ENCODE measurements at regions not wholly inside any gene's neighbourhood (a gene's known extent, or its start where the extent isn't known, plus 50 kb on each side); places are given as distances from the start of the nearest gene placed in this dataset.

DNA sequence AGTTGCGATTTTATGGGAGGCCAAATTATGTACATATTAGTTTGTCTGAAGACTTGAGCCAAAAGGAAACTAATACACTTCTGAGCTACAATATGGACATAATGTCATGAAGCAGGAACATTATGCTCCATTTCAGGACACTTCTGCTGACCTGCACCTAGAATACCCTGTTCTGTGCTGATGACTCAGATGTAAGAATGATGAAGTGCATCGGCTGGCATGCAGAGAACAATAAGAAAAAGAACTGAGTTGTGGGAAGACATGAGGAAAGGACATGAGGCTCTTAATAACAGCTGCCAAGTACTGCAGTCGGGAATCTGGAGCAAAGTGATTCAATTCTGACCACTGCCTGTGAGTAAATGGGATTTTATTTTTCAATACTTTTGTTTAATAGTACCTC is 192.9 kb upstream of the VSTM2A start:
- TF ChIP-seq, protein P1, sequence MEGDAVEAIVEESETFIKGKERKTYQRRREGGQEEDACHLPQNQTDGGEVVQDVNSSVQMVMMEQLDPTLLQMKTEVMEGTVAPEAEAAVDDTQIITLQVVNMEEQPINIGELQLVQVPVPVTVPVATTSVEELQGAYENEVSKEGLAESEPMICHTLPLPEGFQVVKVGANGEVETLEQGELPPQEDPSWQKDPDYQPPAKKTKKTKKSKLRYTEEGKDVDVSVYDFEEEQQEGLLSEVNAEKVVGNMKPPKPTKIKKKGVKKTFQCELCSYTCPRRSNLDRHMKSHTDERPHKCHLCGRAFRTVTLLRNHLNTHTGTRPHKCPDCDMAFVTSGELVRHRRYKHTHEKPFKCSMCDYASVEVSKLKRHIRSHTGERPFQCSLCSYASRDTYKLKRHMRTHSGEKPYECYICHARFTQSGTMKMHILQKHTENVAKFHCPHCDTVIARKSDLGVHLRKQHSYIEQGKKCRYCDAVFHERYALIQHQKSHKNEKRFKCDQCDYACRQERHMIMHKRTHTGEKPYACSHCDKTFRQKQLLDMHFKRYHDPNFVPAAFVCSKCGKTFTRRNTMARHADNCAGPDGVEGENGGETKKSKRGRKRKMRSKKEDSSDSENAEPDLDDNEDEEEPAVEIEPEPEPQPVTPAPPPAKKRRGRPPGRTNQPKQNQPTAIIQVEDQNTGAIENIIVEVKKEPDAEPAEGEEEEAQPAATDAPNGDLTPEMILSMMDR (IDR thresholded peaks at IDR 0.05; ENCODE audit: insufficient read depth, low read length, severe bottlenecking): no peak
- no peaks in the 10 kb centered on the region for H3K36me3 ChIP-seq (ENCODE audit: control insufficient read depth, insufficient read depth, low read length)
- no peaks in the 10 kb centered on the region for H3K27me3 ChIP-seq (ENCODE audit: control insufficient read depth, insufficient read depth, low read length)
- no peak overlapping the region for H3K4me3 ChIP-seq (ENCODE audit: low read depth, low read length)
- FAIRE-seq (no peak), DNase-seq (ENCODE audit: low read depth) (peak; percentile 77)

DNA sequence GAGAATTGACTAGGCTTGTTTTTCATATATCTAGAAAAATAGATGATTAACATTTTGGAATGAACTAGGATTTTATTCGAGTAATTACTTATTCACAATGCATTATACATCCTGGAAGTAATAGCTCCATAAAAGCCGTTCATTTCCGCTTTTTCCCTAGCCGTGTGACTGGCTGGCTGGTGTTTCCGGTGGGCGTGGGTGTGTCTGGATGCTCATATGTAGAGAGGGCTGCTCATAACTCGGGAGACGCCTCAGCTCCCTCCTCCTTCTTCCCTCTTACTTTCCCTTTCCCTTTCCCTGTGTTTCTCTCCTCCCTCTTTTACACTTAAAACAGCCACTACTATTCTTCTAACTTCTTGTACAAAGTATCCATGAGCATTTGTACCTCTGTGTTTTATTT is 187.7 kb upstream of the VSTM2A start:
- no peak for DNase-seq (ENCODE audit: low read depth)
- Histone ChIP-seq H3K36me3 (ENCODE audit: control insufficient read depth, insufficient read depth, low read length) (no peaks in the 10 kb centered on the region), H3K4me3 (ENCODE audit: low read depth, low read length) (no peak overlapping the region), H3K27me3 (ENCODE audit: control insufficient read depth, insufficient read depth, low read length) (no peaks in the 10 kb centered on the region)
- FAIRE-seq: no peak
- TF ChIP-seq, protein P1 (IDR thresholded peaks at IDR 0.05; ENCODE audit: insufficient read depth, low read length, severe bottlenecking): no peak

DNA sequence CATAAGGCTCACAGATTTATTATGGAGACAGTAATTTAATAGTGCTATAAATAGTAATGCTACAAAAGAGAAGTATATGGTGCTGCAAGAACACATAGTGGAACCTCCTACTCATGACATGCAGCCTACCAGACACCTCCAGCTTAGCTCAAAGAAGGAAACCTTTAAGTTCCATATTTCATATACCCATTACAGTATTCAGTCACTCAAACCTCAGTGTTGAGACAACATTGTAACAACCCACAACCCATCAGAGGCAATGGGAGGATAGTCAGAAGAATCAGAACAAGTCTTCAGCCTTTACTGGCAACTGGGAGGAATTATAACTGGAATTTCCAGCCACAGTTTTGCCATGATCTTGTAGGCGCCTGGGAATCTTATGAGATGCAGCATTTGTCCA is 186.3 kb upstream of the VSTM2A start:
- no peaks in the 10 kb centered on the region for H3K36me3 ChIP-seq (ENCODE audit: control insufficient read depth, insufficient read depth, low read length)
- DNase-seq (ENCODE audit: low read depth) (no peak), FAIRE-seq (no peak)
- TF ChIP-seq, protein P1 (IDR thresholded peaks at IDR 0.05; ENCODE audit: insufficient read depth, low read length, severe bottlenecking): no peak
- no peak overlapping the region for H3K4me3 ChIP-seq (ENCODE audit: low read depth, low read length)
- H3K27me3 ChIP-seq (ENCODE audit: control insufficient read depth, insufficient read depth, low read length): no peaks in the 10 kb centered on the region

DNA sequence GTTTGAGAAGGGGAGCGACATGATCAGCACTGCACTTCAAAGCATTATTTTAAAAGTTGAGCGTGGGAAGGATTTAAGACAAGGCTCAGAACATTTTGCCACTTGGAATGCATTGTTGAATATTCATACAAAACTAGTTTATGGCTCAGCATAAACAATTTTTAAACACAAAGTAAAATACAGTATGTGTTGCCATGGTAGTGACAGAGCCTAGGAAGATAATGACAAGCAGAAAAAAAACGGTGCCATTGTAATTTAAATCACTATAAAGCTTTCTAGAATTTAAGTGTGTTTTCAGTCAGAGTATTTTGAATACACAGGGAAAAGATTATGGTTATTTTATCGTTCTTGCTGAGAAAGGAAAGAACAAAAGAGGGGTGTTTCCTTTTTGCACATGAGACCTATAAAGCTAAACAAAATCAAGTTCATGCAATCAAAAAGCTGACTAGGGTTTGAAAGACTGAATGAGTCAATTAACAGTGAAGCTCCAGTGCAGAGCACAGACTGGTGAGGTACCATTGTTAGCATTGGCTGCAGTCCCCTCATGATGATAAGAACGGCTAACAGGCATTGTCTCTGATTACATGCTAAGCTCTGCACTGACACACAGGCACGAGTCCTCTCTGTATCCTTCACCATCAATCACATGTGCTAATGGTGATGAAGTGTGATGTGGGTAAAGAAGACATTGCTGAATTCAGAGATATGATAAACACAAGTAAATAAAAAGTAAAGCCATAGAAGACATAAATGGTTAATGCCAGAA is 181.9 kb upstream of the VSTM2A start:
- H3K36me3 ChIP-seq (ENCODE audit: control insufficient read depth, insufficient read depth, low read length): no peaks in the 10 kb centered on the region
- DNase-seq (ENCODE audit: low read depth) (no peak), FAIRE-seq (no peak)
- no peaks in the 10 kb centered on the region for H3K27me3 ChIP-seq (ENCODE audit: control insufficient read depth, insufficient read depth, low read length)
- H3K4me3 ChIP-seq (ENCODE audit: low read depth, low read length): no peak overlapping the region
- TF ChIP-seq, protein P1 (IDR thresholded peaks at IDR 0.05; ENCODE audit: insufficient read depth, low read length, severe bottlenecking): no peak

DNA sequence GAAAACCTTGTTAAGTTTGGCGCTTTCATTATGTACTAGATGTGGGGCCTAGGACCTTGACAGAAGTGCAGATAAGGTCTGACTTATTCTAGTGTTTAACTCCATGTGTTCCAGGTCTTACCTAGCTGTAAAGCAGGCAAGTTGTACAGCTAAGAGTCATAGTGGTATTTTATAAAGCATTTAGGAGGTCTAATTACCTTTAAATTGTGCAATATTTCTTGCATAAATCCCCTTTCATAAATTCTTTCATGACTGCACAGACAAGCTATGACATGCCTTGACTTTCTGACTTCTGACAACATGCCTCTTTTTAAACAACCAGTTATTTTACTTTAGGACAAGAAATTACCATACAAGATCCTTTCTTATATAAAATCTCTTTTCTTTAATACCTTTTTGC is 151.6 kb upstream of the VSTM2A start:
- no peak for FAIRE-seq
- no peaks in the 10 kb centered on the region for H3K36me3 ChIP-seq (ENCODE audit: control insufficient read depth, insufficient read depth, low read length)
- no peak overlapping the region for H3K4me3 ChIP-seq (ENCODE audit: low read depth, low read length)
- TF ChIP-seq, protein P1 (IDR thresholded peaks at IDR 0.05; ENCODE audit: insufficient read depth, low read length, severe bottlenecking): no peak
- no peaks in the 10 kb centered on the region for H3K27me3 ChIP-seq (ENCODE audit: control insufficient read depth, insufficient read depth, low read length)
- peak; percentile 94 for DNase-seq (ENCODE audit: low read depth)

DNA sequence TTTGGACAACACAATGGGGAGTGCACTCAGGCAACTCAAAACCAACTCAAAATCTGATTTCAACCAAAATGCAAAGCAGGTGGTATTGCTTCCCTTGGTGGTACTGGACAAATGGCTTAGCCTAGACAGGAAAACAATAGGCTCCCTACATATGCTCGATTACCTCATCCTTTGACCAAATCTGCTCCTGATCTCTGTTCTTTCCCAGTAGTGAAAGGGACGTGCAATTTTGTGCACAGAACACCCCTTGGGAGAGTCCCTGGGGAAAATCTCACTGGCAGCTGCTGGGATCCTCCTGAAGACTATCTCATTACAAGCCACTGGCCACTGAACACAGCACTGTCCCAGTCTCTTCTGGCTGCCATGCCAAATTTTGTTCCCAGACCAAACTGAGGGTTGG is 149.2 kb upstream of the VSTM2A start:
- TF ChIP-seq, protein P1 (IDR thresholded peaks at IDR 0.05; ENCODE audit: insufficient read depth, low read length, severe bottlenecking): no peak
- no peaks in the 10 kb centered on the region for H3K36me3 ChIP-seq (ENCODE audit: control insufficient read depth, insufficient read depth, low read length)
- DNase-seq (ENCODE audit: low read depth): no peak
- FAIRE-seq: no peak
- H3K4me3 ChIP-seq (ENCODE audit: low read depth, low read length): no peak overlapping the region
- no peaks in the 10 kb centered on the region for H3K27me3 ChIP-seq (ENCODE audit: control insufficient read depth, insufficient read depth, low read length)

All from bronchial epithelial cell (primary cell).